ENCODE measurements at regions not wholly inside any gene's neighbourhood (a gene's known extent, or its start where the extent isn't known, plus 50 kb on each side); places are given as distances from the start of the nearest gene placed in this dataset.

GRCh38 chr13:34617473-34618083 lies 324.5 kb upstream of the NBEA start:
- TF ChIP-seq GATA2 (IDR thresholded peaks at IDR 0.05; ENCODE audit: low read depth, low read length) = no peak
- no peak for TF ChIP-seq GATA3 (IDR thresholded peaks at IDR 0.05; ENCODE audit: low read depth, low read length)

- TF ChIP-seq GATA2 (IDR thresholded peaks at IDR 0.05; ENCODE audit: low read depth, low read length) = no peak
Observed at GRCh38 chr13:34618654-34619053, 323.4 kb upstream of the NBEA start.

GRCh38 chr13:34619326-34619725 lies 322.7 kb upstream of the NBEA start:
- TF ChIP-seq GATA3 (IDR thresholded peaks at IDR 0.05; ENCODE audit: low read depth, low read length) (no peak), GATA2 (IDR thresholded peaks at IDR 0.05; ENCODE audit: low read depth, low read length) (no peak)

GRCh38 chr13:34620074-34620850 lies 321.8 kb upstream of the NBEA start:
- TF ChIP-seq GATA3 (IDR thresholded peaks at IDR 0.05; ENCODE audit: low read depth, low read length) (no peak), GATA2 (IDR thresholded peaks at IDR 0.05; ENCODE audit: low read depth, low read length) (no peak)

GRCh38 chr13:34620862-34621261 lies 321.2 kb upstream of the NBEA start:
- no peak for TF ChIP-seq GATA3 (IDR thresholded peaks at IDR 0.05; ENCODE audit: low read depth, low read length)
- no peak for TF ChIP-seq GATA2 (IDR thresholded peaks at IDR 0.05; ENCODE audit: low read depth, low read length)

GRCh38 chr13:34623331-34623730 lies 318.7 kb upstream of the NBEA start:
- TF ChIP-seq GATA2 (IDR thresholded peaks at IDR 0.05; ENCODE audit: low read depth, low read length) (no peak), GATA3 (IDR thresholded peaks at IDR 0.05; ENCODE audit: low read depth, low read length) (no peak)

- TF ChIP-seq GATA2 (IDR thresholded peaks at IDR 0.05; ENCODE audit: low read depth, low read length) = no peak
Observed at GRCh38 chr13:34627509-34628208, 314.4 kb upstream of the NBEA start.

- TF ChIP-seq GATA2 (IDR thresholded peaks at IDR 0.05; ENCODE audit: low read depth, low read length) (no peak), GATA3 (IDR thresholded peaks at IDR 0.05; ENCODE audit: low read depth, low read length) (no peak)
Observed at GRCh38 chr13:34628209-34628682, 313.8 kb upstream of the NBEA start.

- TF ChIP-seq GATA3 (IDR thresholded peaks at IDR 0.05; ENCODE audit: low read depth, low read length) (no peak), GATA2 (IDR thresholded peaks at IDR 0.05; ENCODE audit: low read depth, low read length) (no peak)
Observed at GRCh38 chr13:34634448-34634847, 307.6 kb upstream of the NBEA start.

- no peak for TF ChIP-seq GATA2 (IDR thresholded peaks at IDR 0.05; ENCODE audit: low read depth, low read length)
- no peak for TF ChIP-seq GATA3 (IDR thresholded peaks at IDR 0.05; ENCODE audit: low read depth, low read length)
Observed at GRCh38 chr13:34637138-34637537, 304.9 kb upstream of the NBEA start.

GRCh38 chr13:34637636-34638035 lies 304.4 kb upstream of the NBEA start:
- TF ChIP-seq GATA3 (IDR thresholded peaks at IDR 0.05; ENCODE audit: low read depth, low read length) (no peak), GATA2 (IDR thresholded peaks at IDR 0.05; ENCODE audit: low read depth, low read length) (no peak)

- no peak for TF ChIP-seq GATA2 (IDR thresholded peaks at IDR 0.05; ENCODE audit: low read depth, low read length)
- TF ChIP-seq GATA3 (IDR thresholded peaks at IDR 0.05; ENCODE audit: low read depth, low read length) = no peak
Observed at GRCh38 chr13:34638897-34639296, 303.2 kb upstream of the NBEA start.

- TF ChIP-seq GATA2 (IDR thresholded peaks at IDR 0.05; ENCODE audit: low read depth, low read length) (no peak), GATA3 (IDR thresholded peaks at IDR 0.05; ENCODE audit: low read depth, low read length) (no peak)
Observed at GRCh38 chr13:34640179-34640992, 301.7 kb upstream of the NBEA start.

GRCh38 chr13:34640993-34641330 lies 301.1 kb upstream of the NBEA start:
- TF ChIP-seq GATA2 (IDR thresholded peaks at IDR 0.05; ENCODE audit: low read depth, low read length) (no peak), GATA3 (IDR thresholded peaks at IDR 0.05; ENCODE audit: low read depth, low read length) (no peak)

Measured in SH-SY5Y (cell line).